Activated T-cell treated with anti-CD3 and anti-CD28 coated beads for 24 hours (primary cell): ENCODE measurements at regions not wholly inside any gene's neighbourhood (a gene's known extent, or its start where the extent isn't known, plus 50 kb on each side); places are given as distances from the start of the nearest gene placed in this dataset.

ENCODE experiments used
- DNase-seq: peaks from one replicate; pipeline ENCODE4 v3.0.0-alpha.2; 2020; ENCODE audit warnings: low read depth

DNA sequence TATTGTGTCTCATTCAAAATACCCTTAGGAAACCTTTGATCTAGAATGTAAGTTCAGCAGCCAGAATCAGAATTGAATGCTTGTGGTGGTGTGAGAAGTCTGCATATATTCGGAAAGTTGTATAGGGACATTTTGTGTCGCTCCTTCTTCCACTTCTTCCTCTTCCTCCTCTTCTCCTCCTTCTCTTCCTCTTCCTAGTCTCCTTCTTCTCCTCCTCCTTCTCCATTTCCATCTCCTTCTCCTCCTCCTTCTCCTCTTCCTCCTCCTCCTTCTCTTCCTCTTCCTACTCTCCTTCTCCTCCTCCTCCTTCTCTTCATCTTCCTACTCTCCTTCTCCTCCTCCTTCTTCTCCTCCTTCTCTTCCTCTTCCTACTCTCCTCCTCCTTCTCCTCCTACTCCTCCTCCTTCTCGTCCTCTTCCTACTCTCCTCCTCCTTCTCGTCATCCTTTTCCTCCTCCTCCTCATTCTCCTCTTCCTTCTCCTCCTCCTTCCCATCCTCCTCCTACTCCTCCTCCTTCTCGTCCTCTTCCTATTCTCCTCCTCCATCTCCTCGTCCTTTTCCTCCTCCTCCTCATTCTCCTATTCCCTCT is 749.3 kb upstream of the GOLIM4 start:
- no peak for DNase-seq

DNA sequence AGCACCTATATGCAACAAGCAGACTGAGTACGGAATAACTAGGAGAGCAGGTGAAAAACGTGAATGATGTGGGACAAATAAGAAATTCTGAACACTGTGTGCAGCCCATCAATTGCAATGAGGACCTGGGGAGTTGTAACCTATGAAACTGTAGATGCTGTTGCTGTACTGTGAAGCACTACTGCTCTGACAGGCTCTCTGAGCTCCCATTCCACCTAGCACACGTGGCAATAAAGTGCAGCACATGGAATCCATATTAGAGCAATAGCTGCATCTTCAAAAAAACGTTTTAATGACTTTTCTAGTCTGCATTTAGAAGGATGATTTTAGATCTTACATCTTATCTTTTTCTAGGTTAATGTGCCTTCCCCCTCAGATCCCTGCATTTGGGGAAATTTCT is 748.7 kb upstream of the GOLIM4 start:
- DNase-seq: no peak

DNA sequence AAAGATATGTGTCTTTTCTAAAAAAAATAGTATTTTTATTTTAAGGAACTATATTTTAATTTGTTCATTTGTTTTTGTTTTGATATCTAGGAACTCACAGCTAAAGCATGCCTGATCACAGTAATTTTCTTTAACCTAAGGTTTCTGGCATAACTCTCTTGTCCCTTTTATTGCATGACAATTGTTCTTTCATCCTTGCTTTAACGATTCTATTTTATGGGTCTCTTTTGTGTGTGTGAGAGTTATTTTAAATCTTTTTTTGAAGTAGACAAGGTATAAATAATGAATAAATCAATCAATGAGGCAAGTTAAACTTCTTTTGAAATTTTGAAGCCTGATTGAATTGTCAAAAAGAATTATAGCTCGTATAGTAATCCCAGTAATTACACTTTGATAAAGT is 747.8 kb upstream of the GOLIM4 start:
- DNase-seq: no peak

DNA sequence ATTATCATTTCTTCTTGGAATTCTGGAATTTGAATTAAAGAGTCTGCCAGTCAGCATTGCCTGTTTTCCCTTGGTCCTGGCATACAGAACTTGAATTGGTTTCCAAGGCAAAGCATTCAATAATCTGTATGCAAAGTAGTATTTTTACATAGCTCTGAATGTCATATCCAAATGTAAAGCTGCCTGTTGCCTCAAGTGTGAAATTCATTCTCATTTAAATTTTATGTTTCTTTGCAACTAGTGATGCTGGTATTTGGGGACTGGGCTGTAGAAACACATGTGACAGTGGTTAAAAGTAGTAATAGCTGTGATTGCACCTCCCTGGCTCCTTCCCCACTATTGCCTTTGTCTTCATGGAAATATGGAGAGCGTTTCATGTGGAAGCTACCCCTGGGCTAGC is 743.9 kb upstream of the GOLIM4 start:
- DNase-seq: no peak

GRCh38 chr3:168834558-168834957 is 738.8 kb upstream of the GOLIM4 start:
- DNase-seq: no peak

DNA sequence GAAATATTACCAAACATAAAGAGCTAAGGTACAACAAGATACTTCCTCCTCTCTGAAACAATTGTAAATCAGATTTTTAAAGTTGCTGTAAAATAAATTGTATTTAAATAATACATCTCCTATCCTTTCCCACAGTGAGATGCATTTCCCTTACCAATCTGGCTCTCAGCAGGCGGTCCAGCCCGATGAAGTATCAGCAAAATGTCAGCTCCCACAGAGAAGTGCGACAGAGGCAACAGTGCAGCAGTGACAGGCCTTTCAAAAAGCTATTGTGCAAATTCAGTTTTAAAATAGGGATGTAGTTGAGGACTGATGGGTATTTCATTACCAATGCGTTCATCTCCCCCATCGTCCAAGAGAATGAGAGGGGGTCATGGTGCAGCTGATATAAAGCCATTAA is 733.2 kb upstream of the GOLIM4 start:
- DNase-seq: no peak

DNA sequence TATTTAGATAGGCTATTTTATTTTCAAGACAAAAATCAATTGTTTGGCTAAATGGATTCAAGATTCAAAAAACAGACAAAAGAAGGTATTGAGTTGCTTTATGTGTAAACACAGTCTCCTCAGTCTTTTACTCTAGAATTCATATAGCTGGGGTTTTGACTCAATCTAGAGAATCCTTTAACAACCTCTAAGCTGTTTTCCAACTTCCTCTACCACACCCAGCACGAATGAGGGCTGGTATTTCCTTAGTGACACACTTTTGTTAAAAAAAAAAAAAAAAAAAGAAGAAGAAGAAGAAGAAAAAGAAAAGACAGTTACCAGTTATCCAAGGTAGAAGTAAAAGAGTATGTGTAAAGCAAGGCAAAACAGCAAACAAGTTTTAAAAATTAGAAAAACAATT is 732.8 kb upstream of the GOLIM4 start:
- DNase-seq: no peak

DNA sequence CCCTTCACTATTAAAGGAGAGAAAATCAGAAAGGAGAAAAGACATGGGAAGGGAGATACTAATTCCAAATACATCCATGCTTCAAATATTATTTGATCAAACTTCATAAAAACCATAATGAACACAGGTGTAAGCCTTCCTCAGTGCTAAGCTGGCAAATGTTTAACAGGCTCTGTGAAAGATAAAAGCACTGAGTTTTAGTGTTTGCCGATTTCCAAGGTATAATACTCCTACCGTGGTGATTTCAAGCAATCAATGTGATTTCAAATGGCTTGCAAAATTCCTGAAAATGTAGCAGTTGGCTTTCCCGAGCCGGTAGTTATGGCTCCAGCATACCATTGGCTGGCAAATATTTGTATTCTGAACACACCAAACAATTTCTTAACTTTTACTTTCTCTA is 732.3 kb upstream of the GOLIM4 start:
- no peak for DNase-seq

- DNase-seq: no peak
Measured at GRCh38 chr3:168824107-168824506, 728.4 kb upstream of the GOLIM4 start.

- no peak for DNase-seq
Measured at GRCh38 chr3:168823466-168823865, 727.7 kb upstream of the GOLIM4 start.

- DNase-seq: no peak
Measured at GRCh38 chr3:168820810-168821415, 725.2 kb upstream of the GOLIM4 start.

GRCh38 chr3:168817177-168817576 is 721.5 kb upstream of the GOLIM4 start:
- DNase-seq: no peak

DNA sequence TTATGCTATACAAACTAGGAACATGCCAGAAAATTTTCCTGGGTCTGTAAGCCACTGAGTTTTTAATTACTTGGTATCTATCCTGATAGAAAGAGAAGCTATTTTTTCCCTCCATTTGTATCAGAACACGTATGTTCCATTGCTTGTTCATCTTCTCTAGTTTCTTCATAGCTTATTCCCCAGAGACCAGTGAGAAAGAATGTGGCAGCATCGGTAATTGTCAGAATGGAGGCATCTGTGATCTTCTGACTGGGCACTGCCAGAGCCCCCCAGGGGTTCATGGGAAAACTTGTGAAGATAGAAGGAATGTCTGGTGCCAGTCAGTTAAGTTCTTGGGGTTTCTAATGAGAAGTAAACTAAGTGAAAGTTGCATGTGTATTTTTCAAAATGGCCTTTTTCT is 720.2 kb upstream of the GOLIM4 start:
- DNase-seq: no peak

- no peak for DNase-seq
Measured at GRCh38 chr3:168813225-168813802, 717.6 kb upstream of the GOLIM4 start.

- no peak for DNase-seq
Measured at GRCh38 chr3:168812234-168812633, 716.5 kb upstream of the GOLIM4 start.

DNA sequence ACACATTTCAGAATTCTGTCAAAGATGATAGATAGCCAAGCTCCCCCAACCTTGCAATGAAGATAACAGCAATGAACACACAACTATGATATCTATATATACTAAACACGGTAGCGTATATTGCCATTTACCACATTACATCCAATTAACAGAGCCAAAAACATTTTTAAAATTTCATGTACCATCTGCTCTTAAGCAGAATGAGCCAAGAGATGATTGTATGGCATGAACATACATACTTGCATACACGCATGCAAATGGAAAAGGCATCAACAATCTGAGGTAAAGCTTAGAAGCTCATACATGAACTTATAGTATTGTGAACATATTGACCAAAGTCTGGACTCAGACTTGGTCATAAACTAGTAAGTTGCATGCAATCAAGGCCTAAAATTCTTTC is 712.9 kb upstream of the GOLIM4 start:
- DNase-seq: no peak

DNA sequence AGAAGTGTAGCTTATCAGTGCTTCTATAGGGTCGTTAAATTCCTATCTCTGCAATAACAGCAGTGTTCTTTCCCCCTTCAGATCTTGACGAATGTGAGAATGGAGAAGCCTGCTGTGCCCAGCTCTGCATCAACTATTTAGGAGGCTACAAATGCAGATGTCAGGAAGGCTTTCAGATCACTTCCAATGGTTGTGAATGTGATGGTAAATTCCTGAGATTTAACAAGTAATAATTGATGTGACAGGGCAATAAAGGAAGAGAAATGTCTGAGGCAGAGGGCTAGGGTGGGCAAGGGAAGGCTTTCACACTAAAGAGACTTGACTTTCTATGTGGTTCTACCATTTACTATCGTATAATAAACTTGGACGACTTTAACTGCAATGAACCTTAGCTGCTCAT is 711.7 kb upstream of the GOLIM4 start:
- no peak for DNase-seq

- no peak for DNase-seq
Measured at GRCh38 chr3:168806871-168807270, 711.1 kb upstream of the GOLIM4 start.

DNA sequence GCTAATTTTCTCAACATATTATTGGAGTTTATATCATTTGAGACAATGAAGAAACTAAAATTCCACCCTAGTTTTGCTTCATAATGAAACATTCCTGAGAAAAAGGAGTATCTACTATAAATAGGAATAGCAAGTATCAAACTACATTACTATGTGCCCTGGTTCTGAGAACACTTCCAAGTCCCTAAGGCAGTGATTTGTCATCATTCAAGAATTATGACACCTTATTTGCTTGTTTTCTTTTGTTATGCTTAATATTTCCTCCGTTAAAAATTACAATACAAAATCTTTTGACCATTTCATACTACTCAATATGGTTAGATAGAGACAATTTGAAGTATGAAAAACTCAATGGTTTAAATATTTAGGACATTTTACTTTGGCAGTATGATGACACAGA is 707.8 kb upstream of the GOLIM4 start:
- no peak for DNase-seq

GRCh38 chr3:168802766-168803165 is 707.0 kb upstream of the GOLIM4 start:
- no peak for DNase-seq

DNA sequence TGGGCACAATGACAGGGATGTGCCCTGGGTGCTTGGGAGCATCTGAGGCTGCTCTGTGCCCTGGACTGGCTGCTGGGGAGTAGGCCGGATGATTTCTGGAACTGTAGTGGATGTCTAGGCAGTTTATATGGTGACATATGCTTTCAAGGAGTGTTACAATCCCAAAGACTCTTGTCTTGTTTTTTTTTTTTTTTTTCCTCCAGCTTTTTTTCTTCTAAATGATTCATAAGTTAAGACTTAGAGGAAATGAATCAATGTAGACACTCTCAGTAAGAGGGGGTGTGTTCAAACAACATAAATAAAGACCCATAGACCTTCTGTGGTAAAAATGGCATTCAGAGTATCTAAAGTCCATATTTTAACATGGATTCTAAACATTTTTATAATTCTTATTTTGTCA is 706.1 kb upstream of the GOLIM4 start:
- no peak for DNase-seq

DNA sequence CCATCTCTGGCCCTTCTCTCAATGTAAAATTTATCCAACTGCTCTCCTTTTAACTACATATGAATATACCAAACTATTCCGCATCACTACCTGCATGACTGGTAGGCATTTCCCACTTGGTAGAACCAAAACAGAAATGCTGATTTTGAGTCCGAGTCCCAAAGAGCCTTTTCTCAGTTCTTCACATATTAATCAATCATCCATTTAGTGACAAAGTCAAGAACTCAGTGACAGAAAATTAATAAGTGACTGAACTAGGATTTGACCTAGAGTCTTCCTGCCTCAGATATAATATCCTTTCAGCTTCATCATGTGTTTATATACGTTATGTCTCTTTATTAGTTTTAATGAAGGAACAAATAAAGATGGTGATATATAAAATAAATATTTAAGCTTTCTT is 700.6 kb upstream of the GOLIM4 start:
- no peak for DNase-seq

DNA sequence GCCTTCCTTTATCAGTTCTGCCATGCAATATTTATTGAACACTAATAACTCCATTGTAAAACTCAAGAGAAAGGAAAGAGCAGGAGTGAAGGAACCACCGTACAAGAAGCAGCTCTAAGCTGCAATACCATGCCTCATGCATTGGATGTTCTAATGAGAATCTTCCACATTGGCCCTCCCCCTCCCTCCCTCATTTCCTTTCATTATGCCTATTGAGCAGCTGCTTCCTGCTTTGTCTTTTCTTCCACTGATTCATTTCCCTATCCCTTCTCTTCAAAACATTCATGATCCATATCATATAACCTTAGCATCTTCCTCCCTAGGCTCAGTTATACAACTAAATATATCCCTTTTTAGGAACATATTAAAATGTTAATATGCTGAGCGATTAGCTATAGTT is 698.7 kb upstream of the GOLIM4 start:
- no peak for DNase-seq

DNA sequence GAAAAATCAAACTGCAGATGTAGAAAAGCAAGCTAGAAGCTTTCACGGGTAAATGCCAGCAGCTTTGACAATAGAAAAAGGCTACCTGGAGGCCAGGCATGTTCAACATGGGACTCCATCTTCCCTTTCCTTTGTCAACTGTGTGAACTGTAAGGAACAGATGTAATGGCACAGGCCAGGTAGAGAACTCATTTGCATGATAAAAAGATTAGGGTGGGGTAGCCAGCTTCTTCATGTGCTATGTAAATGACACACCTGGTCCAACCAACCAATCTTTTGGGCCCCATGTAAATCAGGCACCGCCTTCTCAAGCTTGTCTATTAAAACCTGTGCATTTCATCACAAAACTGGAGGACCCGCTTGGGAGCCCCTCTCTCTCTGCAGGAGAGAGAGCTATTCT is 686.5 kb upstream of the GOLIM4 start:
- no peak for DNase-seq
